GM23338 (cell line): ENCODE measurements at regions not wholly inside any gene's neighbourhood (a gene's known extent, or its start where the extent isn't known, plus 50 kb on each side); places are given as distances from the start of the nearest gene placed in this dataset.

Experiments
- ATAC-seq: fragments of 200-7000 bp; cut with Tn5 transposase; 3 replicates; pipeline ENCODE4 v1.9.1; 2020
- DNase-seq: peaks from one replicate; pipeline ENCODE4 v3.0.0-alpha.2; 2015; ENCODE audit warnings: low spot score
- H2AFZ ChIP-seq: fragments of 200-600 bp; sonication (generic); 2 replicates; pipeline ENCODE4 v1.8.0; 2016; ENCODE audit warnings: antibody characterized with exemption, mild to moderate bottlenecking, moderate library complexity
- H3F3A ChIP-seq: fragments of 200-600 bp; sonication (generic); replicated peaks from 2 replicates; pipeline ENCODE4 v1.8.0; 2017; ENCODE audit warnings: antibody characterized with exemption, mixed run types, low read depth
- H3K27ac ChIP-seq: fragments of 200-600 bp; sonication (generic); 2 replicates; pipeline ENCODE4 v1.6.1; 2016; ENCODE audit warnings: low read depth
- H3K27me3 ChIP-seq: fragments of 200-600 bp; sonication (generic); 2 replicates; pipeline ENCODE4 v1.8.0; 2016; ENCODE audit warnings: mild to moderate bottlenecking, mixed run types, moderate library complexity; ENCODE audit not compliant: insufficient read depth
- H3K36me3 ChIP-seq: fragments of 200-600 bp; sonication (generic); 2 replicates; pipeline ENCODE4 v1.8.0; 2016; ENCODE audit warnings: mild to moderate bottlenecking; ENCODE audit not compliant: insufficient read depth
- H3K4me1 ChIP-seq: fragments of 200-600 bp; sonication (generic); 2 replicates; pipeline ENCODE4 v1.8.0; 2016; ENCODE audit warnings: mild to moderate bottlenecking, moderate library complexity; ENCODE audit not compliant: insufficient read depth
- H3K4me2 ChIP-seq: fragments of 200-600 bp; sonication (generic); 2 replicates; pipeline ENCODE4 v1.7.1; 2017; ENCODE audit warnings: mixed run types
- H3K4me3 ChIP-seq: fragments of 200-600 bp; sonication (generic); 2 replicates; pipeline ENCODE4 v1.6.1; 2016; ENCODE audit warnings: mixed run types
- H3K79me2 ChIP-seq: fragments of 200-600 bp; sonication (generic); replicated peaks from 2 replicates; pipeline ENCODE4 v1.8.0; 2017; ENCODE audit warnings: mild to moderate bottlenecking; ENCODE audit not compliant: insufficient read depth
- H3K9me2 ChIP-seq: fragments of 200-600 bp; sonication (generic); 2 replicates; pipeline ENCODE4 v1.8.0; 2017; ENCODE audit not compliant: insufficient read depth
- H4K20me1 ChIP-seq: fragments of 200-600 bp; sonication (generic); replicated peaks from 2 replicates; pipeline ENCODE4 v1.8.0; 2017; ENCODE audit warnings: mild to moderate bottlenecking; ENCODE audit not compliant: insufficient read depth
- H3K27ac Mint-ChIP-seq: 2 replicates; pipeline ENCODE4 v1.8.0; 2020; ENCODE audit warnings: inconsistent platforms, mild to moderate bottlenecking, moderate library complexity, mixed read lengths
- H3K27me3 Mint-ChIP-seq: 3 replicates; pipeline ENCODE4 v1.8.0; 2022; ENCODE audit warnings: low read depth, mild to moderate bottlenecking, moderate library complexity, mixed read lengths, inconsistent platforms; ENCODE audit not compliant: insufficient read depth, poor library complexity
- H3K36me3 Mint-ChIP-seq: 3 replicates; pipeline ENCODE4 v1.8.0; 2021; ENCODE audit warnings: low read depth, mild to moderate bottlenecking, inconsistent platforms, moderate library complexity, mixed read lengths
- H3K4me1 Mint-ChIP-seq: 3 replicates; pipeline ENCODE4 v1.8.0; 2020; ENCODE audit warnings: mild to moderate bottlenecking, inconsistent platforms, mixed read lengths
- H3K4me3 Mint-ChIP-seq: 3 replicates; pipeline ENCODE4 v1.8.0; 2021; ENCODE audit warnings: moderate library complexity, mild to moderate bottlenecking, inconsistent platforms, mixed read lengths
- H3K9me3 Mint-ChIP-seq: 3 replicates; pipeline ENCODE4 v1.8.0; 2020; ENCODE audit warnings: moderate library complexity, mild to moderate bottlenecking, inconsistent platforms, mixed read lengths
- CREB1 ChIP-seq: fragments of 250-450 bp; sonication (Bioruptor Pico); IDR thresholded peaks from 2 replicates; pipeline ENCODE4 v1.5.0; 2020; ENCODE audit warnings: low read depth, mild to moderate bottlenecking, moderate library complexity
- CTCF ChIP-seq, 2 experiments: fragments of 200-600 bp in 1 of 2; sonication (generic) in 1 of 2; conservative IDR thresholded peaks; 2 replicates each; pipeline versions ENCODE4 v1.5.1 to v1.6.1; 2016 to 2017; ENCODE audit warnings: antibody characterized with exemption in 2 of 2, low read depth in 2 of 2, mild to moderate bottlenecking in 2 of 2, moderate library complexity in 1 of 2
- ETS1 ChIP-seq: IDR thresholded peaks from 2 replicates; pipeline ENCODE4 v1.6.1; 2016; ENCODE audit warnings: antibody characterized with exemption
- EZH2 ChIP-seq: fragments of 200-600 bp; sonication (generic); IDR thresholded peaks from one replicate; pipeline ENCODE4 v1.8.0; 2017; ENCODE audit warnings: antibody characterized with exemption, mild to moderate bottlenecking, low read depth; ENCODE audit not compliant: unreplicated experiment
- EZH2phosphoT487 ChIP-seq: fragments of 200-600 bp; sonication (generic); IDR thresholded peaks from one replicate; pipeline ENCODE4 v1.8.1; 2018; ENCODE audit warnings: antibody characterized with exemption; ENCODE audit not compliant: unreplicated experiment
- JUNB ChIP-seq: IDR thresholded peaks from one replicate; pipeline ENCODE4 v1.6.1; 2016; ENCODE audit warnings: antibody characterized with exemption; ENCODE audit not compliant: unreplicated experiment
- NANOG ChIP-seq: IDR thresholded peaks from 2 replicates; pipeline ENCODE4 v1.6.1; 2016; ENCODE audit warnings: antibody characterized with exemption, borderline replicate concordance
- POLR2AphosphoS5 ChIP-seq: IDR thresholded peaks from 2 replicates; pipeline ENCODE4 v1.6.1; 2016; ENCODE audit warnings: antibody characterized with exemption, low read depth
- REST ChIP-seq: IDR thresholded peaks from one replicate; pipeline ENCODE4 v1.6.1; 2018; ENCODE audit warnings: antibody characterized with exemption; ENCODE audit not compliant: unreplicated experiment
- STAT1 ChIP-seq: IDR thresholded peaks from one replicate; pipeline ENCODE4 v1.6.1; 2016; ENCODE audit warnings: antibody characterized with exemption; ENCODE audit not compliant: unreplicated experiment
- ZNF114 ChIP-seq: fragments of 250-450 bp; sonication (Bioruptor Pico); IDR thresholded peaks from 2 replicates; pipeline ENCODE4 v1.5.0; 2020; ENCODE audit warnings: mild to moderate bottlenecking, moderate library complexity
- ZNF331 ChIP-seq: fragments of 250-450 bp; sonication (Bioruptor Pico); IDR thresholded peaks from 2 replicates; pipeline ENCODE4 v1.5.0; 2020; ENCODE audit warnings: low read depth, mild to moderate bottlenecking, moderate library complexity
- ZNF462 ChIP-seq: fragments of 250-450 bp; sonication (Bioruptor Pico); IDR thresholded peaks from 2 replicates; pipeline ENCODE4 v1.5.0; 2020; ENCODE audit warnings: mild to moderate bottlenecking, moderate library complexity

- no peak for DNase-seq
- no peak for ATAC-seq
- Mint-ChIP-seq H3K4me3 (no peak overlapping the region), H3K4me1 (peaks cover 3% of the 10 kb centered on the region; the same call in 2 of the 3 replicates), H3K27ac (no peak overlapping the region), H3K27me3 (no peaks in the 10 kb centered on the region), H3K36me3 (no peaks in the 10 kb centered on the region), H3K9me3 (no peaks in the 10 kb centered on the region)
- H2AFZ ChIP-seq: no peak overlapping the region
- H3K9me2 ChIP-seq: no peaks in the 10 kb centered on the region
- no peak overlapping the region for H3K4me3 ChIP-seq
- H3K27me3 ChIP-seq: no peaks in the 10 kb centered on the region
- H3K36me3 ChIP-seq: no peaks in the 10 kb centered on the region
- no peaks in the 10 kb centered on the region for H4K20me1 ChIP-seq
- no peaks in the 10 kb centered on the region for H3F3A ChIP-seq
- no peak for TF ChIP-seq EZH2
- TF ChIP-seq JUNB: no peak
- TF ChIP-seq ZNF331 (CRISPR knock-in tag): no peak
- no peak for TF ChIP-seq POLR2AphosphoS5
- no peak for TF ChIP-seq CTCF (conservative IDR thresholded peaks at IDR 0.05; ENCODE audit: low read depth in 2 of 2)
- no peak for TF ChIP-seq REST
- TF ChIP-seq ZNF462: no peak
- TF ChIP-seq CREB1 (CRISPR knock-in tag): no peak
- TF ChIP-seq ETS1: no peak
- TF ChIP-seq ZNF114 (CRISPR knock-in tag): no peak
- TF ChIP-seq NANOG: no peak
- TF ChIP-seq EZH2phosphoT487: no peak
- no peak for TF ChIP-seq STAT1
- no peaks in the 10 kb centered on the region for H3K4me1 ChIP-seq
- H3K4me2 ChIP-seq: no peak overlapping the region
- no peaks in the 10 kb centered on the region for H3K79me2 ChIP-seq
- no peak overlapping the region for H3K27ac ChIP-seq
These were observed 305.3 kb downstream of the SLC6A15 start for GRCh38 chr12:84607170-84607819.
